Duodenal mucosa (tissue), 2 donors: ENCODE measurements at regions not wholly inside any gene's neighbourhood (a gene's known extent, or its start where the extent isn't known, plus 50 kb on each side); places are given as distances from the start of the nearest gene placed in this dataset.
"Not testable (repeated sequence)": the region's sequence is repeated elsewhere in the genome, so short reads cannot be mapped to it uniquely, and the experiment has no call there.

Source experiments
- H3K27ac ChIP-seq: one replicate; pipeline ENCODE4 v1.7.0; 2013; ENCODE audit warnings: low read depth, low read length
- H3K27me3 ChIP-seq, 2 donors: one replicate each; pipeline ENCODE4 v1.7.0; 2013; ENCODE audit warnings: low read length in 2 of 2, control low read depth in 1 of 2; ENCODE audit not compliant: insufficient read depth in 2 of 2, control insufficient read depth in 1 of 2
- H3K36me3 ChIP-seq, 2 donors: one replicate each; pipeline ENCODE4 v1.7.0; 2013; ENCODE audit warnings: low read length in 2 of 2, control low read depth in 1 of 2; ENCODE audit not compliant: insufficient read depth in 2 of 2, control insufficient read depth in 1 of 2
- H3K4me1 ChIP-seq, 2 donors: one replicate each; pipeline ENCODE4 v1.7.0; 2013; ENCODE audit warnings: low read length in 2 of 2, control low read depth in 1 of 2; ENCODE audit not compliant: insufficient read depth in 2 of 2, control insufficient read depth in 1 of 2
- H3K4me3 ChIP-seq, 2 donors: one replicate each; pipeline ENCODE4 v1.7.0; 2013; ENCODE audit warnings: low read length in 2 of 2, low read depth in 1 of 2
- H3K9ac ChIP-seq, 2 donors: one replicate each; pipeline ENCODE4 v1.7.0; 2013; ENCODE audit warnings: low read length in 2 of 2, low read depth in 1 of 2
- H3K9me3 ChIP-seq, 2 donors: one replicate each; pipeline ENCODE4 v1.7.0; 2013; ENCODE audit warnings: low read length in 2 of 2, control low read depth in 1 of 2; ENCODE audit not compliant: control insufficient read depth in 1 of 2

DNA sequence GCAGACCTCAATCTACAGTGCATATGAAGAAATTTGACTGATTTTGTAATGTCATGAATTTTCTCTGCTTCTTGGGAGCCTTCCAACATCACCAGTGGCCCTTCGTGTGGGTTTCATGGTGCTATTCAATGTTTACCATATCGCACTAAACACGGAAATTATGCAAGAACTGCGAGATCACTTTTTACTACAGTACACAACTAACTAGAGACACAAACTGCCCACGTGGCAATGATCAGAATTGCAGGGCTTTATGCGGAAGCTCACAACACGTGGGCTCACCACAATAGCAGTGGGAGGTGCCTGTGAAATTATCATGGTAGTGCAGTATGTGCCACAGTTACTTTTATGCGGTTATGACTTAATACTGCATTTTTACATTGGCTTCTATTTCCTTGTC lies 449.7 kb upstream of the KLF6 start:
- Histone ChIP-seq H3K9me3 (no peaks in the 10 kb centered on the region), H3K4me1 (no peaks in the 10 kb centered on the region), H3K27ac (no peak overlapping the region), H3K9ac (no peak overlapping the region), H3K27me3 (no peaks in the 10 kb centered on the region), H3K4me3 (no peak overlapping the region), H3K36me3 (no peaks in the 10 kb centered on the region)

DNA sequence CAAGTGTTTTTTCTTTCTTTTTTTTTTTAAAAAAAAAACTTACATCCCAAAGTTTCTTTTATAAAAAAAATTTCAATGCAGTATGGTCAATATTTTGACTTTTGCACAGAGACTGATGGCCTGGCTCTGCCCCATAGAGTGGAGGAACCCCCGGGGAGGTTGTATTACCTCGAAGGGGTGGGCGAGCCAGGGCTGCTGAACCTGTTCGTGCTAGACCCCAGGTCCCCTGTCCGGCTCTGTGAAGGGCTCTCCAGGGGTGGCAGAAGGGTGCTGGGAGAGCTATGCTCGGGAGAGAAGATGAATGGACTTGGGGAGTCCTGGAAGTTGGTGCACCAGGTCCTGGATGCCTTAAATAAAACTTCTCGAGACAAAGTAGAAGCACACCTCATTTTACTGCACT lies 446.4 kb upstream of the KLF6 start:
- no peak overlapping the region for H3K4me3 ChIP-seq
- no peaks in the 10 kb centered on the region for H3K36me3 ChIP-seq
- H3K4me1 ChIP-seq = no peaks in the 10 kb centered on the region
- no peaks in the 10 kb centered on the region for H3K9me3 ChIP-seq
- H3K27me3 ChIP-seq = no peaks in the 10 kb centered on the region
- H3K27ac ChIP-seq = no peak overlapping the region
- no peak overlapping the region for H3K9ac ChIP-seq

DNA sequence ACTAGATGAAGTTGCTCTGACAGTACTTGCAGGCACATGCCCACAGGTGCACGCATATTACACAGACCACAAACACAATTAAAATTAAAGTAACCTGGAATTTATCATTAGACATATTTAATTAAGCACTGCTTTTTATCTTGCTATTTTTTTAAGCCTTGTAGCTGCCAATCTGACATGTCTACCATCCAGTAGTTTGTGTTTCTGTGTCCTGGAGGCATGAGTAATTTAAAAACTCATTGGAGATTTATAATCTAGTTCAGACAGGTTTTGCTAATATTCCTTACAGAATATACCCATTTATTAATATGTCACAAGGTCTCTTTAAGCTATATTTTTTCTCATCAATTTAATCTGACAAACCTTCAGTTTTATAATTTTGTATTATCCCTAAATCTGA lies 445.0 kb upstream of the KLF6 start:
- H3K4me3 ChIP-seq = no peak overlapping the region
- no peak overlapping the region for H3K9ac ChIP-seq
- no peaks in the 10 kb centered on the region for H3K9me3 ChIP-seq
- H3K27ac ChIP-seq = no peak overlapping the region
- H3K27me3 ChIP-seq = no peaks in the 10 kb centered on the region
- no peaks in the 10 kb centered on the region for H3K4me1 ChIP-seq
- no peaks in the 10 kb centered on the region for H3K36me3 ChIP-seq

DNA sequence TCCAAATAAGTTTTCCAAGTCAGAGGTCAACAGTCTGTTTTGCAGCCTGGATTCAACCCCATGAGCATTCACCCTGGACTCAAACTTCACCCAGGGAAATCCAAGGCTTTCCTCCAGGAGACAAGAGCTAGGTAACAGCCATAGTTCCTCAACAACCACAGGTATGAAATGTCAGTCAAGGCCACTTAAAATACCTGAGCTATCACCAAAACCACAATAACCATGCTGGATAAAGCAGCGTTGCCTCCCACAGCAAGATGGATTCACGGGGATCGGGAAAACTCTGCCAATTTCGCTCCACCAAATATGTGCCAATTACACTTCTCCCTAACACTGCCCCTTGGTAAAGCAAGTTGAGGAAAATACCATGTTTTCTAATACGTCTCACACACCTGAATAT lies 444.1 kb upstream of the KLF6 start:
- Histone ChIP-seq H3K9me3 (no peaks in the 10 kb centered on the region), H3K27ac (no peak overlapping the region), H3K27me3 (no peaks in the 10 kb centered on the region), H3K36me3 (no peaks in the 10 kb centered on the region), H3K4me1 (no peaks in the 10 kb centered on the region), H3K9ac (no peak overlapping the region), H3K4me3 (no peak overlapping the region)

DNA sequence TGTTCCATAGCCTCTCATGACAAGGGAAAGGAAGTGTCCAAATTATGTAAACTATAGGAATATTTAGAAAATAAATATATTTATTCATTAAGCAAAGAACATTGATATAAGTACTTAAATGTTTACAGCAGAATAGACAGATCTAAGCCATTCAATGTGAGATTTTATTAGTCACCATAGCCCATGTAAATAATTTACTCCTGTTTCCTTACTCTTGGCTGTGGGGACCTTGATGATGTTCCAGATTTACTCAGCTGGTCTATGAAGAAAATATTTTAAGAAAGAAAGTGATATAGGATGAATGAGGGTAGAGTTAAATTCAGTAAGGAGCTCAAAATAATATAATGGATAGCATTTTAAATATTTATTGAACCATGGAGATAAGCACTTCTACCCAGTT lies 442.6 kb upstream of the KLF6 start:
- no peaks in the 10 kb centered on the region for H3K27me3 ChIP-seq
- H3K4me1 ChIP-seq = no peaks in the 10 kb centered on the region
- H3K9ac ChIP-seq = no peak overlapping the region
- H3K4me3 ChIP-seq = no peak overlapping the region
- no peaks in the 10 kb centered on the region for H3K36me3 ChIP-seq
- H3K9me3 ChIP-seq = no peaks in the 10 kb centered on the region
- no peak overlapping the region for H3K27ac ChIP-seq

DNA sequence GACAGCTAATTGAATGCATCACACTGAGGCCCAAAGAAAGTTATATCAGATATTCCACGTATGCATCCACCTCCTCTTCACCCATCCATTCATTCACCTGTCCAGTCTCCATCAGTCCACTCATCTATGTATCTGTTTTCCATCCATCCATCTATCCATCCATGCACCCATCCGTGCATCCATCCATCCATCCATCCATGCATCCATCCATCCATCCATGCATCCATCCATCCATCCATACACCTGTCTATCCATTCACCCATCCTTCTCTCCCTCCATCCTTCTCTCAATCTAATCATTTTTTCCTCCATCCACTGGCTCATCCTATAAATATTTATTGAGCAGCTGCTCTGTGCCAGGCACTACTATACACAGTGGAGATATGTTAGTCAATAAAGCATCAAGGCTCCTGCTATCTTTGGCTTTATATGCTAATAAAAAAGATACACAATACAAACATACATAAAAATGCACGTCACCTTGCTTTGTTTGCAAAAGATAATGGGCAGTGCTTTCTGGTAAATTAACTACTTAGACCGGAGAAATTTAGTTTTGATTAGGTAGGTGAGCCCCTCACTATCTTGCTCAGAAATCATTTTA lies 442.0 kb upstream of the KLF6 start:
- Histone ChIP-seq H3K9ac (no peak overlapping the region), H3K9me3 (no peaks in the 10 kb centered on the region), H3K4me3 (no peak overlapping the region), H3K4me1 (no peaks in the 10 kb centered on the region), H3K27ac (no peak overlapping the region), H3K36me3 (no peaks in the 10 kb centered on the region), H3K27me3 (no peaks in the 10 kb centered on the region)

DNA sequence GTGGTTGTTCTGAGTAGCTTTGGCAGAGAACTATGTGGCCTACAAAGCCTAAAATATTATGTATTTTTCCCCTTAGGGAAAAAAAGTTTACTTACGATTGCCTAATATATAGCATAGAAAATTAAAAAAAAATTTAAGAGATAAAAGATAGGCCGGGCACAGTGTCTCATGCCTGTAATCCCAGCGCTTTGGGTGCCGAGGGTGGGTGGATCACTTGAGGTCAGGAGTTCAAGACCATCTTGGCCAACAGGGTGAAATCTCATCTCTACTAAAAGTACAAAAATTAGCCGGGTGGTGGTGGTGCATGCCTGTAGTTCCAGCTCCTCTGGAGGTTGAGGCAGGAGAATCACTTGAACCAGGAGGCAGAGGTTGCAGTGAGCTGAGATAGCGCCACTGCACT lies 439.2 kb upstream of the KLF6 start:
- Histone ChIP-seq H3K4me1 (no peaks in the 10 kb centered on the region), H3K9me3 (no peaks in the 10 kb centered on the region), H3K9ac (no peak overlapping the region), H3K4me3 (no peak overlapping the region), H3K36me3 (no peaks in the 10 kb centered on the region), H3K27me3 (no peaks in the 10 kb centered on the region), H3K27ac (no peak overlapping the region)

DNA sequence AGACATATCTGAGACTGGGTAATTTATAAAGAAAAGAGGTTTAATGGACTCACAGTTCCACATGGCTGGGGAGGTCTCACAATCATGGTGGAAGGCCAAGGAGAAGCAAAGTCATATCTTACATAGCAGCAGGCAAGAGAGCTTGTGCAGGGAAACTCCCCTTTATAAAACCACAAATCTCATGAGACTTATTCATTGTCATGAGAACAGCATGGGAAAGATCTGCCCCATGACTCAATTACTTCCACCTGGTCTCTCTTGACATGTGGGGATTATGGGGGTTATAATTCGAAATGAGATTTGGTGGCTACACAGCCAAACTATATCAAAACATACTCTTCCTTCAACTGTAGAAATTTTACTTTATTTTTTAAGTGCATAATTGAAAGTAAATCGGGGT lies 436.3 kb upstream of the KLF6 start:
- H3K27ac ChIP-seq, H3K27me3 ChIP-seq, H3K9me3 ChIP-seq, H3K9ac ChIP-seq, H3K4me3 ChIP-seq, H3K36me3 ChIP-seq: not testable (repeated sequence)
- H3K4me1 ChIP-seq = peaks cover 9 to 16% of the 10 kb centered on the region in 2 donors

DNA sequence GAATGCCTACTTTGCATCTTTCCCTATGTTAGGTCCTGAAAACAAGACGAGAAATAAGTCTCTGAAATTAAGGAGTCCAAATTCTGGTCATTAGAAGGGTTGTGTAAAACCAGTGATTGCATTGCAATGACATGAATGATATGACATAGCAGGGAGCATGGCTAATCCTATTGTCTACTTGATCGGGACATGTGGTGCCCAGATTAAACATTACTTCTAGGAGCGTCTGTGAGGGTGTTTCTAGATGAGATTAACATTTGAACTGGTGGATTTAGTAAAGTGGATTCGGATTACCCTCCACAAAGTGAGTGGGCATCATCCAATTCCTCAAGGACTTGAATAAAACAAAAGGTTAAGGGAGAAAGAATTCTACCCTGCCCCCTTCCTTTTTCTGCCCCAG lies 434.9 kb upstream of the KLF6 start:
- no peaks in the 10 kb centered on the region for H3K36me3 ChIP-seq
- H3K4me1 ChIP-seq = peaks cover 18 to 28% of the 10 kb centered on the region in 2 donors
- H3K9me3 ChIP-seq = no peaks in the 10 kb centered on the region
- no peak overlapping the region for H3K4me3 ChIP-seq
- H3K27ac ChIP-seq = no peak overlapping the region
- no peaks in the 10 kb centered on the region for H3K27me3 ChIP-seq
- no peak overlapping the region for H3K9ac ChIP-seq

DNA sequence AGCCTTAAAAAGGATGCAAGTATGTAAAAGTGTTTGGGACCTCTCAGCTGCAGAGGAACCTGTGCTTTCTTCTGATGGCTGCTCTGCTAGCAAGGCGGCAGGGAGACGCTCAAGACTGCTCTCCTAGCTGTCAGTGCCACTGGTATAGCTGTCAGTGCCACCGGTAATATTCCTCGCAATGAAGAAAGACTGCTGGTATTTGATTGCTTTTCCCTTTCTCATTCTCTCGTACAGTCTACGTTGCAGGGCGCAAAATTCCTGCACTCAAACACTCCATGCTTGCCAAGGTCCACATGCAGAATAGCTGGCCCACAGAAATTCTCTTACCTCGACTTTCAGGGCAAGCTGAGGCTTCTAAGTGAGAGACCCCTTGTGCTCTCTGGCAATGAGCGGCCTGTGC lies 432.6 kb upstream of the KLF6 start:
- Histone ChIP-seq H3K27ac (no peak overlapping the region), H3K9ac (no peak overlapping the region), H3K36me3 (no peaks in the 10 kb centered on the region), H3K4me1 (peaks cover 21 to 31% of the 10 kb centered on the region in 2 donors), H3K4me3 (peak overlapping the region in 1 of 2 donors; percentile 0), H3K27me3 (no peaks in the 10 kb centered on the region), H3K9me3 (no peaks in the 10 kb centered on the region)

DNA sequence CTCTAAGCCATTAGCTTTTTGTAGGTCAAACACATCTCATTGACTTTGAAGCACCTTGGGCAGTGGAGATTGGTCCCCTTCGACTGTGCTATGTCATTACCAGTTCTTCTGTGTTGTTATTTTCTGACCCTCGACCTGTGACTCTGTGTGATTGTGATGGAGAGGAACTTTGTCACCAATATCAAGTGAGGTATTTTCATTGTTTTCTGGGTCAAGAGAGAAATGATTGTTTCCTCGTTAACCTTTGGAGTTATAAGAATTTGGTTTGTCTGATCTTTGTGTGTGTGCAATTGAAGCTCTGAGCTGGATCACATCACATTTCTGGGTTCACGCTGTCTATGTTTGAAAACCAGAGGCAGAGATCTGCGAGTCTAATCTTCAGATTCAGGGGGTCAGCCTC lies 432.2 kb upstream of the KLF6 start:
- Histone ChIP-seq H3K4me1 (peaks cover 21 to 31% of the 10 kb centered on the region in 2 donors), H3K27me3 (no peaks in the 10 kb centered on the region), H3K4me3 (no peak overlapping the region), H3K9ac (no peak overlapping the region), H3K9me3 (no peaks in the 10 kb centered on the region), H3K27ac (no peak overlapping the region), H3K36me3 (no peaks in the 10 kb centered on the region)
